NOMO-1 treated with DMSO at 0.1 percent for 48 hours (cell line): ENCODE measurements at regions not wholly inside any gene's neighbourhood (a gene's known extent, or its start where the extent isn't known, plus 50 kb on each side); places are given as distances from the start of the nearest gene placed in this dataset.

Experiments
- DNase-seq: peaks from one replicate; lab custom pipeline; 2025; ENCODE audit not compliant: unreplicated experiment; lab: John Stamatoyannopoulos, UW

DNA sequence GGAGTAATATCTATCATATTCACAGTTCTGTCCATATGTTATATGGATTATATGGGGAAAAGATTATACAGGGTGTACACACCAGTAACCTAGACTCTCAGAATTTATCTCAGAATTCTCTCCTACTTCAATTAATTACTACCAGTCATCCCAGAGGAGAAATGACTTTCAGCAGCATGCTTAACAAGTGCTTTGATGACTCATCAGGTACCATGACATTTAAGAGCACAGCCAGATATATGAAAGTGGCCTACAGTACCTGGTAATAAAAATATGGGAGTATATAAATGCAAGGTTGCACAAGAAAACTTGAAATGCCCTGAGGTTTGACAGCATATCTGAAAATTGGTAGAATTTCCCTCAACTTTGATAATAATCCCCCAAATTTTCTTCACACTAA is 1273.0 kb downstream of the OTOL1 start:
- DNase-seq = no peak

GRCh38 chr3:162770551-162770950 is 1273.9 kb downstream of the OTOL1 start:
- no peak for DNase-seq

DNA sequence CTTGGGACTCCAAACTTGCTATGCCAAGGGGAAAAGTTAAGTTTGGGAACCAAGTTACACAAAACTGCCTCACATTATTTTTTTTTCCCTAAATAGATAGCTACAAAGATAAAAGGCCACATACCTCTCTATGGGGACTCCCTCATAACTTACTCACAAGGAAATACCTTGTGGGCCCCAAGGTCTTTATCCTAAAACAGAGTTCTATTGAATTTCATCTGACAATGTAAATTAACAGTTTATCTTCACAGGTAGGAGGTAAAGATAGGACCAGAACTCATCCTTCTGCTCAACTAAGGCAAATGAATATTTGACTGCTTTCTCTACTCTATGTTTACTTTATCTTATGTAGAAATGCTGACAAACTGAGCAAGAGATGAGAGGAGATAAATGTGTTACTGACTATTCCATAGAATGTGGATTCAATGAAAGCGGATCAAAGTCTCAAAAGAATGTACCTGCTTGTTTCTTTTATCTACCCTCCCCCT is 1278.0 kb downstream of the OTOL1 start:
- no peak for DNase-seq

GRCh38 chr3:162776148-162776547 is 1279.5 kb downstream of the OTOL1 start:
- no peak for DNase-seq

DNA sequence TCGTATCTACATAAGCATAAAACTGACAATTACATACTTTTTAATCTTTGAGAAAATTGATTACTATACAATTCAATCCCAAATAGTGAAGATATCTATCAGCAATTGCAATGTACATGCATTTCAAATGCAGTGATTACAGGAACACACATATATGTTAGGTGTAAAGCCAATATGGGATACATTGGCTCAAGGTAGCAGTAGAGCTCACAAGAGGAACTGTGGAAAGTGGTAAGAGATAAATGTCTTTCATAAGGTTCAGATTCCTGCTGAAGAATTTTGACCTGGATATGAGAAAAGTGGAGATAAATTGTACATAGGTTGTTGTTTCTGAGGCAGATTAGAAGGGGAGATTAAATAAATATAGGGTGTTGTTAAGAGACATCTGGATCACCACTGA is 1280.5 kb downstream of the OTOL1 start:
- no peak for DNase-seq

GRCh38 chr3:162780313-162780712 is 1283.7 kb downstream of the OTOL1 start:
- DNase-seq = no peak

DNA sequence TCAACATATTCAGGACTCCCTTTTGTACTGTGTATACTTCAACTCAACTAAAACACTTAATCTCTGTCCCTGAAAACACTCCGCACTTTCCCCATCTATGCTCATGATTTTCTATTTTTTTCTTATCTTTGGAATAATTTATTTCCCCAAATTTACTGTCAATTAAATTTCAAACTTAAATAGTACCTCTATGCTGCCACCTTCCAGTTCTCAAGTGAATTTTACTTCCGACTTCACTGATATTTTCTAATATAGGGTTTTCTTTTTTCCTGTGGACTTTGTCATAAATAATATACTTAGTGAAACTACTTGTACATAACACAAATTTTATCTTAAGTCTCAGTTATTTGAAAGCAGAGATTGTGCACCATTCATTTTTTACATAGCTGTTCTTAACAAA is 1303.3 kb downstream of the OTOL1 start:
- DNase-seq = no peak

GRCh38 chr3:162802228-162802965 is 1305.8 kb downstream of the OTOL1 start:
- DNase-seq = no peak

DNA sequence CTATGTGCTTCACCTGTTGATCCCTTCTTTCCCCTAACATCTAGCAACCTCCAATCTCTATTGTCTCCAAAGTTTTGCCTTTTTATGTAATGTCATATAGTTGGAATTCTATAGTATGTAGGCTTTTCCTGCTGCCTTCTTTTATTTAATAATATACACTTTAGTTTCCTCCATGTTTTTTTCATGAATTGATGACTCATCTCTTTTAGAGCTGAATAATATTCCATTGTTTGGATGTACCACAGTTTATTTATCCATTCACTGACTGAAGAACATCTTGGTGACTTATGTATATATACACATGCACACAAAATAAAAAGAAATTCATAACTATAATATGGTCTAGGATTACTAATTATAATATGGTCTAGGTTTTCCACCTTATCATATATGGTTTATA is 1314.2 kb downstream of the OTOL1 start:
- DNase-seq = no peak

GRCh38 chr3:162842549-162843216 is 1346.1 kb downstream of the OTOL1 start:
- DNase-seq = no peak

GRCh38 chr3:162845918-162846317 is 1349.3 kb downstream of the OTOL1 start:
- no peak for DNase-seq

DNA sequence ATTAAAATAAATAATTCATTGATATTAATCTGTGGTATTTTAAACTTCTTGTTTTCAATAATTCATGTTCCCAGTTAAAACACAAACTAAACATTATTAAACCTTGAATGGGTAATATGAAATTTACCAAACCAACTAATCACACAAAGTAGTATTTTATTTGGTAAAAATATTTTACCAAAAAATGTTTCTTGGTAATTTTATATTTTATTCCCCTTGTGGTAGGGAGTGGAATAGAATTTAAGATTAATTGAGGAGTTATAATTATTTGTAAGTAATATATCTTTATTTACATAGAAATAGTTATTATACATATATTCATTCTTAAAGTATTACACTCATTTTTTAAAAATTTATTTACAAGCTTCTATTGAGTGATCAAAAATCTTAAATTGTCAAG is 1350.9 kb downstream of the OTOL1 start:
- no peak for DNase-seq

- no peak for DNase-seq
Observed at GRCh38 chr3:162863579-162863978, 1367.0 kb downstream of the OTOL1 start.

- no peak for DNase-seq
Observed at GRCh38 chr3:162865466-162865865, 1368.9 kb downstream of the OTOL1 start.

GRCh38 chr3:162879021-162879562 is 1382.5 kb downstream of the OTOL1 start:
- no peak for DNase-seq

- DNase-seq = no peak
Observed at GRCh38 chr3:162884373-162884772, 1387.8 kb downstream of the OTOL1 start.

DNA sequence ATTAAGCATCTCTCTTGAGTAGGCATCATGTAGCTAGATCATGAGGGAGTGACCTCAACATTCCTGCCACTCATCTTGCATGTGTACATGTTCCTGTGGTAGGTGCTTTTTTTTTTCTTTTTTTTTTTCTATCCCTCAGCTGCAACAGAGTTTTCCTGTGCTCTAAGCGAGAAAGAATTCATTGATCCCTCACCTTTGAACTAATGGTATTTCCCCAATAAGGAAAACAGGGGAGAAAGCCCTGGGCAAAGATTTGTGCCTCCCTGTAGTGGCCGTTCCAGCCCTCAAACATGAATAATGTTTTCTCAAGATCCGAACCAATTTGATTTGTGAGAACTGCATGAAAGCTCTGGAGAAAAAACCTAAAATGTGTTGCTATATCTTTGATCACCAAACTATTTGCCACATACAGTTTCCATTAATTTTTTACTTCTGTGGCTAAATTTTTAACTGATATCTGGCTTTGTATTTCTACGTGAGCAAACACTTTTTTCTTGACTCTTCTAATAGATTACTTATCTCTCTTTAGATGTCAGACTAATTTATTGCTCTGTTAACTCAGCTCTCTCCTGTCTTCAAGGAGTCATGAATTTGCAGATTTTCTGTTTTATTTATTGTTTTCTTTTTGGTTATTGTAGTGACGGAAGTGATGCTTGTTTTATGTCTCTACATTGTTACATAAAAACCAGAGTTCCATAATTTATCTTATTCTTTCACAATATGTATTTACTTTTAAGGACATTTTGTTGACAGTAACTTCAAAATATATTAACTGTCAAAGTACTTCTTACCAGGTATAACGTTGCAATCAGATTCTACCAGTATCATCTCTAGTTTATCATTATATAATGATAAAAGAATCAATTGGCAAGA is 1396.5 kb downstream of the OTOL1 start:
- DNase-seq = no peak

DNA sequence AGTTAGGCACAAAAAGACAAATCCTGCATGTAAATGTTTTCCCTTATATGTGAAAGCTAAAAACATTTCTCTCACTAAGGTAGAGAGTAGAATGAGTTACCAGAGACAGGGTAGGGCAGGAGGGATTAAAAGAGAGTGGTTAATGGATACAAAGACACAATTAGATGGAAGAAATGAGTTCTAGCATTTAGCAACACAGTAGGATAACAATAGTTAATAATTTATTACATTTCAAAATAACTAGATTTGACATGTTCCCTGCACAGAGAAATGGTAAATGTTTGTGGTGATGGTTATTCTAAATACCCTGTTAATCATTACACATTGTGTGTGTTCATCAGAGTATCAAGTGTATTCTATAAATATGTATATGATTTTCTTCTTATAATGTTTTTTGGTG is 1400.7 kb downstream of the OTOL1 start:
- no peak for DNase-seq

DNA sequence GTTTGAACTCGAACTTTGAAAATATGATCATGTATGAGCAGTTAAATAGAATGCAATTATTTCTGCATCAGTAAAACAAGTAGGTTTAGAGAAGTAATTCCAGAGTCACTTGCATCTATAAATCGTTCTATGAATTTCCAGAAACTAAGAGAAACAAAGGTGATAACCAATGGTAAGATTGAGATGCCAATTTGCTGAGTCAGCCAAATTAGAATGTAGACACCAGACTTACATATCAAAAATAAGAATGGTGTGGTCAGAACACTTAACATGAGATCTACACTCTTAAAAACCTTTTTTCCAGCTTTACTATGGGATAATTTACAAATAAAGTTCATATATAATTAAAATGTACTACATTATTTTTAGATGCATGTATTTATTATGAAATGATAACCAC is 1435.9 kb downstream of the OTOL1 start:
- no peak for DNase-seq

DNA sequence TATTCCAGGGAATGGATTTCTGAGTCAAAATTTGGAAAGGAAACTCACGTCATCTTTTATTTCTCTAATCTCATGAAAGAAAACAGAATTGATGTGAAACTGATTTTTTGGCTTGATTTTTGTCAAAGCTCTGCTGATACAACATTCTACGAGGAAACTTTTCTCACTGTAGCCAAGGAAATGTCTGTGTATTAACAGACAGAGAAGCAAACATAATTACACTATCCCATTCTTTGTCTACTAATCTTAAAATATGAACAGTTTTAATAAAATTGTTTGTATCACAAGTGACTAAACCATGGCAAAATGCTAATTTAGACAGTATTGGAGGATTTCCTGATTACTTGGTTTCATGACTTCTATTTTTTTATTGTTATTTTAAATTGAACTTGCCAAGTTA is 1437.0 kb downstream of the OTOL1 start:
- DNase-seq = no peak

DNA sequence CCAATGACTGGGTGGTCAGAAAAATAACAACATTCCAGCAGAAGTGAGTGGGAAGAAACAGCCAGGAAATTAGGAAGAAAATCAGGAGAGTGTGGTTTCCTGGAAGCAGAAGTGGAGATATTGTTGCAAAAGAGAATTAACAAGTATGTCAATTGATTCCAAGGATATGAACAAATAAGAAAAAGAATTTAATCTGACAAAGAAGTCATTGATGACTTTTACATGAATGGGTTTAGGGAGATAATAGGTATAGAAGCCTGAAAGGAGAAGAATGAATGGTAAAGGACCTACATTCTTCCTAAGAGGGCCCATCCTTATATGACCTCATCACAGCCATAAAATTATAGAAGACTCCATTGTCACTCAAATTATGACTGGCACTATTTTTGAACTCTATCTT is 1440.1 kb downstream of the OTOL1 start:
- no peak for DNase-seq
